SK-N-SH (cell line): ENCODE measurements at regions not wholly inside any gene's neighbourhood (a gene's known extent, or its start where the extent isn't known, plus 50 kb on each side); places are given as distances from the start of the nearest gene placed in this dataset.

Experiments
- CTCF ChIA-PET: fragments of 300-600, 350-600 bp; formaldehyde crosslinking; extraction: SDS; loops from one replicate; lab custom pipeline; 2021; lab: Yijun Ruan, JAX
- POLR2A ChIA-PET: fragments of 350-600 bp; sonication (Branson Sonifier 250); formaldehyde crosslinking; extraction: SDS; loops from one replicate; lab custom pipeline; 2020; ENCODE audit warnings: antibody characterized with exemption, inconsistent platforms; lab: Yijun Ruan, JAX
- DNase-seq: peaks from one replicate; pipeline ENCODE4 v3.0.0; 2012
- H2AFZ ChIP-seq: fragments of 200-600 bp; sonication (generic); 2 replicates; pipeline ENCODE4 v1.8.1; 2016; ENCODE audit warnings: antibody characterized with exemption, mild to moderate bottlenecking, low read depth
- H3F3A ChIP-seq: fragments of 200-600 bp; sonication (generic); replicated peaks from 2 replicates; pipeline ENCODE3; 2016; ENCODE audit warnings: antibody characterized with exemption, mild to moderate bottlenecking; ENCODE audit not compliant: insufficient read depth
- H3K27ac ChIP-seq, 2 experiments: fragments of 200-500 bp in 1 of 2; fragments of 200-600 bp in 1 of 2; sonication (Bioruptor generic) in 1 of 2; sonication (generic), shearing (Covaris generic) in 1 of 2; 2 replicates each; pipeline versions ENCODE4 v1.5.1 to v1.6.1; 2014 to 2016; ENCODE audit warnings: low read depth in 2 of 2, inconsistent platforms in 1 of 2, low read length in 1 of 2, mild to moderate bottlenecking in 1 of 2, mixed read lengths in 1 of 2
- H3K27me3 ChIP-seq: fragments of 200-600 bp; sonication (generic), shearing (Covaris generic); 2 replicates; pipeline ENCODE4 v1.6.1; 2016; ENCODE audit warnings: mixed run types; ENCODE audit not compliant: insufficient read depth
- H3K36me3 ChIP-seq, 2 experiments: fragments of 200-500 bp in 1 of 2; fragments of 200-600 bp in 1 of 2; sonication (Bioruptor generic) in 1 of 2; sonication (generic) in 1 of 2; replicated peaks in 1 of 2; 2 replicates each; pipeline versions ENCODE3 to v1.5.1; 2014 to 2016; ENCODE audit warnings: low read length in 1 of 2, mild to moderate bottlenecking in 1 of 2; ENCODE audit not compliant: insufficient read depth in 2 of 2, control insufficient read depth in 1 of 2
- H3K4me1 ChIP-seq, 2 experiments: fragments of 200-500 bp in 1 of 2; fragments of 200-600 bp in 1 of 2; sonication (Bioruptor generic) in 1 of 2; sonication (generic), shearing (Covaris generic) in 1 of 2; 2 replicates each; pipeline versions ENCODE4 v1.5.1 to v1.6.1; 2014 to 2016; ENCODE audit warnings: low read depth in 1 of 2, low read length in 1 of 2, mixed run types in 1 of 2; ENCODE audit not compliant: insufficient read depth in 2 of 2, control insufficient read depth in 1 of 2
- H3K4me2 ChIP-seq: fragments of 200-600 bp; sonication (generic), shearing (Covaris generic); 2 replicates; pipeline ENCODE4 v1.6.1; 2017; ENCODE audit warnings: mixed run types
- H3K4me3 ChIP-seq, 2 experiments: fragments of 200-500 bp in 1 of 2; fragments of 200-600 bp in 1 of 2; sonication (Bioruptor generic) in 1 of 2; sonication (generic), shearing (Covaris generic) in 1 of 2; 2 replicates each; pipeline versions ENCODE4 v1.5.1 to v1.8.1; 2014 to 2016; ENCODE audit warnings: low read depth in 2 of 2, inconsistent platforms in 1 of 2, low read length in 1 of 2, mild to moderate bottlenecking in 1 of 2, mixed read lengths in 1 of 2, moderate library complexity in 1 of 2
- H3K79me2 ChIP-seq: fragments of 200-600 bp; sonication (generic); 2 replicates; pipeline ENCODE4 v1.8.1; 2017; ENCODE audit warnings: mild to moderate bottlenecking; ENCODE audit not compliant: insufficient read depth
- H3K9ac ChIP-seq: fragments of 200-600 bp; sonication (generic); 2 replicates; pipeline ENCODE4 v1.6.1; 2017; ENCODE audit warnings: mixed run types
- H3K9me2 ChIP-seq: fragments of 200-600 bp; sonication (generic); 2 replicates; pipeline ENCODE4 v1.6.1; 2017; ENCODE audit warnings: mixed run types
- H3K9me3 ChIP-seq: fragments of 200-600 bp; sonication (generic); 2 replicates; pipeline ENCODE4 v1.6.1; 2017; ENCODE audit warnings: mixed run types, mild to moderate bottlenecking, moderate library complexity
- H4K20me1 ChIP-seq: fragments of 200-600 bp; sonication (generic); 2 replicates; pipeline ENCODE4 v1.6.1; 2017; ENCODE audit warnings: mild to moderate bottlenecking, mixed run types; ENCODE audit not compliant: insufficient read depth
- CHD2 ChIP-seq: fragments of 150-350 bp; IDR thresholded peaks from 2 replicates; pipeline ENCODE4 v1.6.1; 2018; ENCODE audit warnings: low read length; ENCODE audit not compliant: partially characterized antibody
- ELF1 ChIP-seq: IDR thresholded peaks from 2 replicates; pipeline ENCODE4 v1.4.0; 2012
- GABPA ChIP-seq: IDR thresholded peaks from 2 replicates; pipeline ENCODE4 v1.4.0; 2012; ENCODE audit warnings: low read depth, mild to moderate bottlenecking
- IRF3 ChIP-seq: fragments of 150-350 bp; IDR thresholded peaks from 2 replicates; pipeline ENCODE4 v1.6.1; 2016; ENCODE audit warnings: mild to moderate bottlenecking, low read depth, low read length
- MAX ChIP-seq: IDR thresholded peaks from 2 replicates; pipeline ENCODE4 v1.4.0; 2012; ENCODE audit warnings: low read depth
- MXI1 ChIP-seq: IDR thresholded peaks from 2 replicates; pipeline ENCODE4 v1.6.1; 2012; ENCODE audit warnings: mild to moderate bottlenecking, low read depth, low read length, improper control_type of control experiment
- NFIC ChIP-seq: IDR thresholded peaks from 2 replicates; pipeline ENCODE4 v1.4.0; 2012; ENCODE audit warnings: borderline replicate concordance
- PBX3 ChIP-seq: IDR thresholded peaks from 2 replicates; pipeline ENCODE4; 2012
- RFX5 ChIP-seq: IDR thresholded peaks from 2 replicates; pipeline ENCODE4 v1.6.1; 2012; ENCODE audit warnings: mild to moderate bottlenecking, improper control_type of control experiment, low read length
- RXRA ChIP-seq: IDR thresholded peaks from 2 replicates; pipeline ENCODE4 v1.4.0; 2012; ENCODE audit warnings: low read depth, mild to moderate bottlenecking, borderline replicate concordance
- TAF1 ChIP-seq: IDR thresholded peaks from 2 replicates; pipeline ENCODE4 v1.6.1; 2012; ENCODE audit warnings: low read depth, mild to moderate bottlenecking, low read length, moderate library complexity, borderline replicate concordance
- TCF12 ChIP-seq: IDR thresholded peaks from 2 replicates; pipeline ENCODE4 v1.4.0; 2012
- USF2 ChIP-seq: fragments of 150-350 bp; IDR thresholded peaks from 2 replicates; pipeline ENCODE4 v1.6.1; 2017; ENCODE audit warnings: antibody characterized with exemption, low read length, low read depth, borderline replicate concordance
- ZBTB33 ChIP-seq: IDR thresholded peaks from 2 replicates; pipeline ENCODE4 v1.4.0; 2012; ENCODE audit warnings: low read depth, borderline replicate concordance
- WGBS: methylation state at CpG from one replicate; pipeline ENCODE4 v1.1.6; 2017; ENCODE audit warnings: low lambda C conversion rate; 5-methylcytosine and 5-hydroxymethylcytosine counted together
- small RNA-seq, 7 experiments: library from RNA; depleted of rRNA; stranded (forward); fragments of <200 nt; gene quantifications; one replicate each; pipeline ENCODE3, GENCODE V24; 2012
- TF ChIP-seq, protein P1 (sequence below): fragments of 200-600 bp; sonication (generic); IDR thresholded peaks from 2 replicates; pipeline ENCODE4 v1.6.1; 2017; ENCODE audit warnings: antibody characterized with exemption, mild to moderate bottlenecking, moderate library complexity

- no peak overlapping the region for H3K4me2 ChIP-seq
- H3K4me1 ChIP-seq: no peaks in the 10 kb centered on the region
- no peak for DNase-seq
- no peak overlapping the region for H3K27ac ChIP-seq
- TF ChIP-seq RFX5 (no peak), ELF1 (no peak), ZBTB33 (no peak), GABPA (no peak), TAF1 (no peak), MXI1 (no peak), USF2 (no peak), CHD2 (no peak), PBX3 (no peak), NFIC (no peak), IRF3 (no peak), RXRA (no peak), TCF12 (no peak), MAX (no peak)
- TF ChIP-seq, protein P1, sequence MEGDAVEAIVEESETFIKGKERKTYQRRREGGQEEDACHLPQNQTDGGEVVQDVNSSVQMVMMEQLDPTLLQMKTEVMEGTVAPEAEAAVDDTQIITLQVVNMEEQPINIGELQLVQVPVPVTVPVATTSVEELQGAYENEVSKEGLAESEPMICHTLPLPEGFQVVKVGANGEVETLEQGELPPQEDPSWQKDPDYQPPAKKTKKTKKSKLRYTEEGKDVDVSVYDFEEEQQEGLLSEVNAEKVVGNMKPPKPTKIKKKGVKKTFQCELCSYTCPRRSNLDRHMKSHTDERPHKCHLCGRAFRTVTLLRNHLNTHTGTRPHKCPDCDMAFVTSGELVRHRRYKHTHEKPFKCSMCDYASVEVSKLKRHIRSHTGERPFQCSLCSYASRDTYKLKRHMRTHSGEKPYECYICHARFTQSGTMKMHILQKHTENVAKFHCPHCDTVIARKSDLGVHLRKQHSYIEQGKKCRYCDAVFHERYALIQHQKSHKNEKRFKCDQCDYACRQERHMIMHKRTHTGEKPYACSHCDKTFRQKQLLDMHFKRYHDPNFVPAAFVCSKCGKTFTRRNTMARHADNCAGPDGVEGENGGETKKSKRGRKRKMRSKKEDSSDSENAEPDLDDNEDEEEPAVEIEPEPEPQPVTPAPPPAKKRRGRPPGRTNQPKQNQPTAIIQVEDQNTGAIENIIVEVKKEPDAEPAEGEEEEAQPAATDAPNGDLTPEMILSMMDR: no peak
- H3K9me3 ChIP-seq: no peaks in the 10 kb centered on the region
- CTCF ChIA-PET: no interaction called here
- no peaks in the 10 kb centered on the region for H3K9me2 ChIP-seq
- H3K9ac ChIP-seq: no peak overlapping the region
- no peaks in the 10 kb centered on the region; the same call in 1 of the 2 replicates for H3K27me3 ChIP-seq
- no peak overlapping the region for H3K4me3 ChIP-seq
- H3K79me2 ChIP-seq: no peaks in the 10 kb centered on the region
- H3F3A ChIP-seq: no peaks in the 10 kb centered on the region
- no peaks in the 10 kb centered on the region for H4K20me1 ChIP-seq
- WGBS: 14% methylated on average over 1 of the region's 1 CpG
- H2AFZ ChIP-seq: no peak overlapping the region
- POLR2A ChIA-PET: no interaction called here
- H3K36me3 ChIP-seq: no peaks in the 10 kb centered on the region
Observed at GRCh38 chrX:112896051-112896450, 55.4 kb upstream of the AMOT start.

Small RNAs in the stretch of these regions (small RNA-seq; reads per million reads assigned to genes)
- 0 reads per million in 7 experiments for gene AL031183.1
- 0 reads per million in 7 experiments for gene RF00012
- gene RF00088: 0 reads per million in 7 experiments
- 0 reads per million in 7 experiments for gene RN7SL93P
- gene RNU1-57P: 0 reads per million in 7 experiments
- 0 reads per million in 7 experiments for gene RNU6-1015P
